Activated T-cell treated with anti-CD3 and anti-CD28 coated beads for 24 hours (primary cell): ENCODE measurements at regions not wholly inside any gene's neighbourhood (a gene's known extent, or its start where the extent isn't known, plus 50 kb on each side); places are given as distances from the start of the nearest gene placed in this dataset.
A peak's percentile ranks its signal among the peaks of the same experiment; 100 is the strongest.
"Not testable (repeated sequence)": the region's sequence is repeated elsewhere in the genome, so short reads cannot be mapped to it uniquely, and the experiment has no call there.

ENCODE experiments used
- DNase-seq: peaks from one replicate; pipeline ENCODE4 v3.0.0-alpha.2; 2020; ENCODE audit warnings: low read depth

- peak; percentile 32 for DNase-seq
Measured at GRCh38 chr21:32940079-32941014, 85.4 kb upstream of the OLIG2 start.

- no peak for DNase-seq
Measured at GRCh38 chr21:32941263-32941662, 84.5 kb upstream of the OLIG2 start.

- no peak for DNase-seq
Measured at GRCh38 chr21:32946654-32947053, 79.1 kb upstream of the OLIG2 start.

- DNase-seq, result no peak
Measured at GRCh38 chr21:32947736-32948135, 78.0 kb upstream of the OLIG2 start.

GRCh38 chr21:32949701-32950100, 76.0 kb upstream of the OLIG2 start:
- DNase-seq, result no peak

- no peak for DNase-seq
Measured at GRCh38 chr21:32951041-32951440, 74.7 kb upstream of the OLIG2 start.

GRCh38 chr21:32954353-32954752, 71.4 kb upstream of the OLIG2 start:
- no peak for DNase-seq

GRCh38 chr21:32955311-32956060, 70.2 kb upstream of the OLIG2 start:
- DNase-seq, result no peak

- DNase-seq, result no peak
Measured at GRCh38 chr21:32956061-32956656, 69.6 kb upstream of the OLIG2 start.

- no peak for DNase-seq
Measured at GRCh38 chr21:32957545-32957944, 68.2 kb upstream of the OLIG2 start.

- no peak for DNase-seq
Measured at GRCh38 chr21:32958288-32959002, 67.3 kb upstream of the OLIG2 start.

GRCh38 chr21:32962268-32962667, 63.5 kb upstream of the OLIG2 start:
- DNase-seq, result no peak

- DNase-seq, result no peak
Measured at GRCh38 chr21:32965129-32965680, 60.5 kb upstream of the OLIG2 start.

- DNase-seq, result no peak
Measured at GRCh38 chr21:32966120-32966519, 59.6 kb upstream of the OLIG2 start.

GRCh38 chr21:32968103-32968502, 57.6 kb upstream of the OLIG2 start:
- not testable (repeated sequence) for DNase-seq

GRCh38 chr21:32974653-32975052, 51.1 kb upstream of the OLIG2 start:
- DNase-seq, result no peak

- DNase-seq, result no peak
Measured at GRCh38 chr21:32975811-32976431, 49.8 kb upstream of the OLIG2 start.
